HepG2 (cell line): ENCODE measurements at regions not wholly inside any gene's neighbourhood (a gene's known extent, or its start where the extent isn't known, plus 50 kb on each side); places are given as distances from the start of the nearest gene placed in this dataset.

ENCODE experiments used
- GABPA ChIP-seq, 2 experiments: IDR thresholded peaks; 2 replicates each; pipeline ENCODE4 v1.6.1; 2011 to 2016; ENCODE audit warnings: low read depth in 2 of 2, low read length in 1 of 2, missing biosample characterization in 1 of 2, missing genetic modification characterization in 1 of 2
- NR1H2 ChIP-seq: sonication (generic); formaldehyde crosslinking; IDR thresholded peaks from 2 replicates; pipeline ENCODE4 v1.8.1; 2022; ENCODE audit warnings: low read depth, missing genetic modification reagents, borderline replicate concordance
- POLR2A ChIP-seq, 2 experiments: IDR thresholded peaks; 2 replicates each; pipeline ENCODE4 v1.6.1; 2011; ENCODE audit warnings: low read depth in 2 of 2, low read length in 2 of 2, mild to moderate bottlenecking in 1 of 2, moderate library complexity in 1 of 2; ENCODE audit not compliant: insufficient read depth in 1 of 2
- TEAD3 ChIP-seq: optimal IDR thresholded peaks from 2 replicates; pipeline ENCODE3; 2016; ENCODE audit warnings: borderline replicate concordance
- ZNF33A ChIP-seq: sonication (generic); formaldehyde crosslinking; IDR thresholded peaks from 2 replicates; pipeline ENCODE4 v1.5.1; 2020; ENCODE audit warnings: missing genetic modification reagents, mild to moderate bottlenecking, moderate library complexity, borderline replicate concordance
- ZNF460 ChIP-seq: sonication (generic); formaldehyde crosslinking; IDR thresholded peaks from 2 replicates; pipeline ENCODE4 v1.5.1; 2020; ENCODE audit warnings: missing genetic modification reagents, mild to moderate bottlenecking, borderline replicate concordance
- ZNF558 ChIP-seq: sonication (generic); formaldehyde crosslinking; IDR thresholded peaks from 2 replicates; pipeline ENCODE4 v1.9.0; 2022; ENCODE audit warnings: mild to moderate bottlenecking, missing genetic modification reagents, borderline replicate concordance
- ZNF737 ChIP-seq: sonication (generic); formaldehyde crosslinking; IDR thresholded peaks from 2 replicates; pipeline ENCODE4 v1.5.0; 2020; ENCODE audit warnings: missing genetic modification reagents, mild to moderate bottlenecking, borderline replicate concordance
- TF ChIP-seq, protein P1 (sequence below): sonication (generic); formaldehyde crosslinking; IDR thresholded peaks from 2 replicates; pipeline ENCODE4 v1.5.0; 2020; ENCODE audit warnings: mild to moderate bottlenecking, missing genetic modification reagents, moderate library complexity
- TF ChIP-seq, protein P2 (sequence below), 2 experiments: IDR thresholded peaks; 2 replicates each; pipeline ENCODE4 v1.6.1; 2011 to 2012; ENCODE audit warnings: low read length in 2 of 2, borderline replicate concordance in 1 of 2, low read depth in 1 of 2, mild to moderate bottlenecking in 1 of 2, moderate library complexity in 1 of 2
- TF ChIP-seq, protein P3 (sequence below): sonication (generic); formaldehyde crosslinking; IDR thresholded peaks from 2 replicates; pipeline ENCODE4 v1.4.0; 2020; ENCODE audit warnings: missing genetic modification reagents
- TF ChIP-seq, protein P4 (sequence below): sonication (generic); formaldehyde crosslinking; IDR thresholded peaks from 2 replicates; pipeline ENCODE4 v1.4.0; 2020; ENCODE audit warnings: missing genetic modification reagents
- TF ChIP-seq, protein P5 (sequence below): sonication (generic); formaldehyde crosslinking; IDR thresholded peaks from 2 replicates; pipeline ENCODE4 v1.5.1; 2020; ENCODE audit warnings: missing genetic modification reagents, mild to moderate bottlenecking, borderline replicate concordance

DNA sequence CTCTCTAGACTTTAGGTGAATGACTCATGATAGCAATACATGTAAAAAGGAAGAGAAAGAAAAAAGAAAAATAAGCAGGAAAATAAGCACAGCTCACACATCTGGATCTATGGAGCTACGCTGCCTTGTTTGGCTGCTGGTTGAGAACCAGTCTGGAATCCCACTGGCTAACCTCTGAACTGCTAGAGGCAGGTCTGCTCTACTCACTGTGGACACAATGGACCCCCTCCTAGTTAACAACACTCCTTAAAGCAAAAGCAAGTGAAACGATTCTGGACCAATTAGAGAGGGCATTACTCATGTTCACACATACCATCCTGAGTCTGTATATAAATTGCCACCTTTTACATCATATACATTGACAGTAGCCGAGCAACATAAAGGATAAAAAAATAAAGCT is 383.2 kb upstream of the FLRT2 start:
- no peak for TF ChIP-seq POLR2A (IDR thresholded peaks at IDR 0.05; ENCODE audit: insufficient read depth in 1 of 2, low read depth in 2 of 2, low read length in 2 of 2)
- TF ChIP-seq, protein P1, sequence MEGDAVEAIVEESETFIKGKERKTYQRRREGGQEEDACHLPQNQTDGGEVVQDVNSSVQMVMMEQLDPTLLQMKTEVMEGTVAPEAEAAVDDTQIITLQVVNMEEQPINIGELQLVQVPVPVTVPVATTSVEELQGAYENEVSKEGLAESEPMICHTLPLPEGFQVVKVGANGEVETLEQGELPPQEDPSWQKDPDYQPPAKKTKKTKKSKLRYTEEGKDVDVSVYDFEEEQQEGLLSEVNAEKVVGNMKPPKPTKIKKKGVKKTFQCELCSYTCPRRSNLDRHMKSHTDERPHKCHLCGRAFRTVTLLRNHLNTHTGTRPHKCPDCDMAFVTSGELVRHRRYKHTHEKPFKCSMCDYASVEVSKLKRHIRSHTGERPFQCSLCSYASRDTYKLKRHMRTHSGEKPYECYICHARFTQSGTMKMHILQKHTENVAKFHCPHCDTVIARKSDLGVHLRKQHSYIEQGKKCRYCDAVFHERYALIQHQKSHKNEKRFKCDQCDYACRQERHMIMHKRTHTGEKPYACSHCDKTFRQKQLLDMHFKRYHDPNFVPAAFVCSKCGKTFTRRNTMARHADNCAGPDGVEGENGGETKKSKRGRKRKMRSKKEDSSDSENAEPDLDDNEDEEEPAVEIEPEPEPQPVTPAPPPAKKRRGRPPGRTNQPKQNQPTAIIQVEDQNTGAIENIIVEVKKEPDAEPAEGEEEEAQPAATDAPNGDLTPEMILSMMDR (CRISPR knock-in tag) = no peak
- TF ChIP-seq, protein P2, sequence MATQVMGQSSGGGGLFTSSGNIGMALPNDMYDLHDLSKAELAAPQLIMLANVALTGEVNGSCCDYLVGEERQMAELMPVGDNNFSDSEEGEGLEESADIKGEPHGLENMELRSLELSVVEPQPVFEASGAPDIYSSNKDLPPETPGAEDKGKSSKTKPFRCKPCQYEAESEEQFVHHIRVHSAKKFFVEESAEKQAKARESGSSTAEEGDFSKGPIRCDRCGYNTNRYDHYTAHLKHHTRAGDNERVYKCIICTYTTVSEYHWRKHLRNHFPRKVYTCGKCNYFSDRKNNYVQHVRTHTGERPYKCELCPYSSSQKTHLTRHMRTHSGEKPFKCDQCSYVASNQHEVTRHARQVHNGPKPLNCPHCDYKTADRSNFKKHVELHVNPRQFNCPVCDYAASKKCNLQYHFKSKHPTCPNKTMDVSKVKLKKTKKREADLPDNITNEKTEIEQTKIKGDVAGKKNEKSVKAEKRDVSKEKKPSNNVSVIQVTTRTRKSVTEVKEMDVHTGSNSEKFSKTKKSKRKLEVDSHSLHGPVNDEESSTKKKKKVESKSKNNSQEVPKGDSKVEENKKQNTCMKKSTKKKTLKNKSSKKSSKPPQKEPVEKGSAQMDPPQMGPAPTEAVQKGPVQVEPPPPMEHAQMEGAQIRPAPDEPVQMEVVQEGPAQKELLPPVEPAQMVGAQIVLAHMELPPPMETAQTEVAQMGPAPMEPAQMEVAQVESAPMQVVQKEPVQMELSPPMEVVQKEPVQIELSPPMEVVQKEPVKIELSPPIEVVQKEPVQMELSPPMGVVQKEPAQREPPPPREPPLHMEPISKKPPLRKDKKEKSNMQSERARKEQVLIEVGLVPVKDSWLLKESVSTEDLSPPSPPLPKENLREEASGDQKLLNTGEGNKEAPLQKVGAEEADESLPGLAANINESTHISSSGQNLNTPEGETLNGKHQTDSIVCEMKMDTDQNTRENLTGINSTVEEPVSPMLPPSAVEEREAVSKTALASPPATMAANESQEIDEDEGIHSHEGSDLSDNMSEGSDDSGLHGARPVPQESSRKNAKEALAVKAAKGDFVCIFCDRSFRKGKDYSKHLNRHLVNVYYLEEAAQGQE (IDR thresholded peaks at IDR 0.05; ENCODE audit: borderline replicate concordance in 1 of 2, low read depth in 1 of 2, low read length in 2 of 2) = no peak
- TF ChIP-seq ZNF33A (CRISPR knock-in tag) = no peak
- no peak for TF ChIP-seq NR1H2 (CRISPR knock-in tag)
- no peak for TF ChIP-seq ZNF737 (CRISPR knock-in tag)
- TF ChIP-seq ZNF460 = no peak
- TF ChIP-seq, protein P3, sequence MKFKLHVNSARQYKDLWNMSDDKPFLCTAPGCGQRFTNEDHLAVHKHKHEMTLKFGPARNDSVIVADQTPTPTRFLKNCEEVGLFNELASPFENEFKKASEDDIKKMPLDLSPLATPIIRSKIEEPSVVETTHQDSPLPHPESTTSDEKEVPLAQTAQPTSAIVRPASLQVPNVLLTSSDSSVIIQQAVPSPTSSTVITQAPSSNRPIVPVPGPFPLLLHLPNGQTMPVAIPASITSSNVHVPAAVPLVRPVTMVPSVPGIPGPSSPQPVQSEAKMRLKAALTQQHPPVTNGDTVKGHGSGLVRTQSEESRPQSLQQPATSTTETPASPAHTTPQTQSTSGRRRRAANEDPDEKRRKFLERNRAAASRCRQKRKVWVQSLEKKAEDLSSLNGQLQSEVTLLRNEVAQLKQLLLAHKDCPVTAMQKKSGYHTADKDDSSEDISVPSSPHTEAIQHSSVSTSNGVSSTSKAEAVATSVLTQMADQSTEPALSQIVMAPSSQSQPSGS = no peak
- no peak for TF ChIP-seq GABPA (IDR thresholded peaks at IDR 0.05; ENCODE audit: low read depth, low read length)
- TF ChIP-seq GABPA (CRISPR knock-in tag; IDR thresholded peaks at IDR 0.05; ENCODE audit: low read depth) = no peak
- TF ChIP-seq, protein P4, sequence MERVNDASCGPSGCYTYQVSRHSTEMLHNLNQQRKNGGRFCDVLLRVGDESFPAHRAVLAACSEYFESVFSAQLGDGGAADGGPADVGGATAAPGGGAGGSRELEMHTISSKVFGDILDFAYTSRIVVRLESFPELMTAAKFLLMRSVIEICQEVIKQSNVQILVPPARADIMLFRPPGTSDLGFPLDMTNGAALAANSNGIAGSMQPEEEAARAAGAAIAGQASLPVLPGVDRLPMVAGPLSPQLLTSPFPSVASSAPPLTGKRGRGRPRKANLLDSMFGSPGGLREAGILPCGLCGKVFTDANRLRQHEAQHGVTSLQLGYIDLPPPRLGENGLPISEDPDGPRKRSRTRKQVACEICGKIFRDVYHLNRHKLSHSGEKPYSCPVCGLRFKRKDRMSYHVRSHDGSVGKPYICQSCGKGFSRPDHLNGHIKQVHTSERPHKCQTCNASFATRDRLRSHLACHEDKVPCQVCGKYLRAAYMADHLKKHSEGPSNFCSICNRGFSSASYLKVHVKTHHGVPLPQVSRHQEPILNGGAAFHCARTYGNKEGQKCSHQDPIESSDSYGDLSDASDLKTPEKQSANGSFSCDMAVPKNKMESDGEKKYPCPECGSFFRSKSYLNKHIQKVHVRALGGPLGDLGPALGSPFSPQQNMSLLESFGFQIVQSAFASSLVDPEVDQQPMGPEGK (CRISPR knock-in tag) = no peak
- TF ChIP-seq ZNF558 (CRISPR knock-in tag) = no peak
- no peak for TF ChIP-seq TEAD3
- TF ChIP-seq, protein P5, sequence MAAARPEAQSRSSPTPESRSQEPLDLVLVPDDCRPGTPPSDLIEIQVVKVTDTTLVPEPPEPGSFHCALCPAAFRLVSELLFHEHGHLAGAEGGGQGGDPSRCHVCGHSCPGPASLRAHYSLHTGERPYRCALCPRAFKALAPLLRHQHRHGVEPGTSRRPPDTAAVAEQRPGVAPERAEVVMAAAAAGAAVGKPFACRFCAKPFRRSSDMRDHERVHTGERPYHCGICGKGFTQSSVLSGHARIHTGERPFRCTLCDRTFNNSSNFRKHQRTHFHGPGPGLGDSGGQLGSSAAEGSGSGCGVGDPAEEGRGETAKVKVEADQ (CRISPR knock-in tag) = no peak
